ENCODE measurements at regions not wholly inside any gene's neighbourhood (a gene's known extent, or its start where the extent isn't known, plus 50 kb on each side); places are given as distances from the start of the nearest gene placed in this dataset.

- H3K9ac ChIP-seq: no peak overlapping the region
- H3K36me3 ChIP-seq (replicated peaks in 1 of 2; ENCODE audit: control insufficient read depth in 1 of 2, insufficient read depth in 2 of 2, low read length in 1 of 2): no peaks in the 10 kb centered on the region
- H3F3A ChIP-seq (replicated peaks; ENCODE audit: insufficient read depth): peaks cover 15% of the 10 kb centered on the region
- no peaks in the 10 kb centered on the region; the same call in 1 of the 2 replicates for H3K27me3 ChIP-seq (ENCODE audit: insufficient read depth)
- H3K9me2 ChIP-seq: no peaks in the 10 kb centered on the region
- no peak for DNase-seq
- ChIA-PET CTCF (interaction anchor here (1.3 to 3.6 kb wide), 2 partner anchors 20 to 44 kb away, joined by 4 to 14 read pairs; no protein-coding TSS in a partner anchor), POLR2A (no interaction called here)
- no peak for TF ChIP-seq MXI1 (IDR thresholded peaks at IDR 0.05; ENCODE audit: low read depth, low read length)
- no peak for TF ChIP-seq GATA2 (CRISPR knock-in tag; IDR thresholded peaks at IDR 0.05)
- TF ChIP-seq FOSL2 (IDR thresholded peaks at IDR 0.05; ENCODE audit: borderline replicate concordance, low read depth): peak; percentile 17; the same call in 1 of the 2 replicates
- no peak for TF ChIP-seq FOXM1 (IDR thresholded peaks at IDR 0.05; ENCODE audit: low read depth)
- TF ChIP-seq NRF1 (IDR thresholded peaks at IDR 0.05; ENCODE audit: low read depth, low read length): no peak
- TF ChIP-seq NFIC (IDR thresholded peaks at IDR 0.05; ENCODE audit: borderline replicate concordance): 0 out of 2 replicates have a peak, but pooled peaks have one; percentile 38
- peak; percentile 34; the same call in 1 of the 2 replicates for TF ChIP-seq TCF12 (IDR thresholded peaks at IDR 0.05)
- no peak for TF ChIP-seq USF1 (IDR thresholded peaks at IDR 0.05; ENCODE audit: borderline replicate concordance, low read depth)
- TF ChIP-seq SMC3 (IDR thresholded peaks at IDR 0.05; ENCODE audit: low read depth, low read length): no peak
- no peak for TF ChIP-seq EP300 (IDR thresholded peaks at IDR 0.05; ENCODE audit: borderline replicate concordance in 1 of 2, low read depth in 1 of 2, low read length in 1 of 2)
- no peak for TF ChIP-seq RFX5 (IDR thresholded peaks at IDR 0.05; ENCODE audit: low read length)
- no peak for TF ChIP-seq RXRA (IDR thresholded peaks at IDR 0.05; ENCODE audit: borderline replicate concordance, low read depth)
- no peak for TF ChIP-seq RAD21 (IDR thresholded peaks at IDR 0.05; ENCODE audit: low read length)
- no peak for TF ChIP-seq REST (IDR thresholded peaks at IDR 0.05; ENCODE audit: low read depth, low read length)
- TF ChIP-seq USF2 (IDR thresholded peaks at IDR 0.05; ENCODE audit: borderline replicate concordance, low read depth, low read length): no peak
- TF ChIP-seq ZBTB33 (IDR thresholded peaks at IDR 0.05; ENCODE audit: borderline replicate concordance, low read depth): no peak
- no peak for TF ChIP-seq CHD2 (IDR thresholded peaks at IDR 0.05; ENCODE audit: low read length, partially characterized antibody)
- H3K4me3 ChIP-seq (ENCODE audit: low read depth in 2 of 2, low read length in 1 of 2): no peak overlapping the region
- peak overlapping the region; percentile 5; the same call in 1 of the 2 replicates for H2AFZ ChIP-seq (ENCODE audit: low read depth)
- no peaks in the 10 kb centered on the region for H4K20me1 ChIP-seq (ENCODE audit: insufficient read depth)
- H3K79me2 ChIP-seq (ENCODE audit: insufficient read depth): no peaks in the 10 kb centered on the region
- 0 out of 4 replicates have a peak, but pooled peaks cover 0 to 4% of the 10 kb centered on the region in 2 experiments for H3K4me1 ChIP-seq (ENCODE audit: control insufficient read depth in 1 of 2, insufficient read depth in 2 of 2, low read depth in 1 of 2, low read length in 1 of 2)
- peak overlapping the region in 1 of 2 experiments; percentile 67; a peak in 2 of 4 replicates for H3K27ac ChIP-seq (ENCODE audit: low read depth in 2 of 2, low read length in 1 of 2)
- no peaks in the 10 kb centered on the region for H3K9me3 ChIP-seq
- 0% methylated on average over 1 of the region's 1 CpG for WGBS (ENCODE audit: low lambda C conversion rate)
- H3K4me2 ChIP-seq: peak overlapping the region; percentile 36; the same call in 1 of the 2 replicates
Measured at GRCh38 chr7:113730309-113730955, 188.4 kb downstream of the PPP1R3A start.
